ENCODE measurements at regions not wholly inside any gene's neighbourhood (a gene's known extent, or its start where the extent isn't known, plus 50 kb on each side); places are given as distances from the start of the nearest gene placed in this dataset.
"Not testable (repeated sequence)": the region's sequence is repeated elsewhere in the genome, so short reads cannot be mapped to it uniquely, and the experiment has no call there.

DNA sequence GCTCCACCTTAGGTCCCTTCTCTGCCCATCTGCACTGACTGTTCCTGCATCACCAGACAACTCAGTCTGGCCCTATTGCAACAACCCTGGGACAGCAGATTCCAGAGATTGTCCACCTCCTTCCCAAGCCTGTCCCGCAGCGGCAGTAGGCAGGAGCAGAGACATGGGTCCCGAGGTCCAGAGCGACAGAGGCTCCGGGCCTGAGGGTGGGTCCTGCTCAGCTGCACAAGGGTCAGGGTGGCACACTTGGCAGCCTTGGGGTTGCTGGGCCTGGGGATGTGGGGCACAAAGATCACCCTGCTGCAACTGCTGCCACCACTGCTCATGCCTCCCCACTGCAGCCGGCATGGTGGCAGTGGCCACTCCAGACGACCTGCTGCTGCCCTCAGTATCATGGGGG lies 674.5 kb downstream of the SH3BGRL start:
- no peak for TF ChIP-seq CTCF (IDR thresholded peaks at IDR 0.05; ENCODE audit: insufficient read depth, low read depth, low read length)
- no peak for DNase-seq (ENCODE audit: low read depth)
- H3K36me3 ChIP-seq (ENCODE audit: control insufficient read depth, insufficient read depth, low read length) = no peaks in the 10 kb centered on the region
- H3K27me3 ChIP-seq (ENCODE audit: control insufficient read depth, insufficient read depth, low read length) = no peaks in the 10 kb centered on the region
- H3K4me3 ChIP-seq (ENCODE audit: low read depth, low read length) = no peak overlapping the region
- POLR2A ChIA-PET = no interaction called here
- CTCF ChIA-PET = no interaction called here

DNA sequence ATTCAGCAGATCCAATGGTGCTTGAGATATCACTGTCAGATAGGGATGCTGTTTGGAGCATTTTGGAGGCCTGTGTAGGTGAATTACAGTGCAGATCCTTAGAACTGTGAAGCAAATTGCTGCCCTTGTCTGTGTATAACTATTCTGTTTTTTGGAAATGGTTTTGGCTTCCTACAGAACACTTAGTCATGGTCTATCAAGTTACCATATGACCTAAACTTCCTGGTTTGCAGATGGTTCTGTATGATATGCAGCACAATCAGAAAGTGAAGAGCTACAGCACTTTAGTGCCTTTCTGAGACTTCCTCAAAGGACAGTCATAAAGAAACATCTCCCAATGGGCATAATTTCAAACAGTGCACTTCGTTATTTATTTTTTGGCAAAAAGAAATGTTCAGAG lies 688.6 kb downstream of the SH3BGRL start:
- no peak overlapping the region for H3K4me3 ChIP-seq (ENCODE audit: low read depth, low read length)
- DNase-seq (ENCODE audit: low read depth) = no peak
- POLR2A ChIA-PET = no interaction called here
- TF ChIP-seq CTCF (IDR thresholded peaks at IDR 0.05; ENCODE audit: insufficient read depth, low read depth, low read length) = no peak
- CTCF ChIA-PET = no interaction called here
- H3K27me3 ChIP-seq (ENCODE audit: control insufficient read depth, insufficient read depth, low read length) = no peaks in the 10 kb centered on the region
- H3K36me3 ChIP-seq (ENCODE audit: control insufficient read depth, insufficient read depth, low read length) = no peaks in the 10 kb centered on the region

GRCh38 chrX:81900522-81900921 lies 698.6 kb downstream of the SH3BGRL start:
- Histone ChIP-seq H3K36me3 (ENCODE audit: control insufficient read depth, insufficient read depth, low read length) (no peaks in the 10 kb centered on the region), H3K27me3 (ENCODE audit: control insufficient read depth, insufficient read depth, low read length) (no peaks in the 10 kb centered on the region), H3K4me3 (ENCODE audit: low read depth, low read length) (no peak overlapping the region)
- ChIA-PET CTCF (no interaction called here), POLR2A (no interaction called here)
- TF ChIP-seq CTCF (IDR thresholded peaks at IDR 0.05; ENCODE audit: insufficient read depth, low read depth, low read length) = no peak
- DNase-seq (ENCODE audit: low read depth) = no peak

DNA sequence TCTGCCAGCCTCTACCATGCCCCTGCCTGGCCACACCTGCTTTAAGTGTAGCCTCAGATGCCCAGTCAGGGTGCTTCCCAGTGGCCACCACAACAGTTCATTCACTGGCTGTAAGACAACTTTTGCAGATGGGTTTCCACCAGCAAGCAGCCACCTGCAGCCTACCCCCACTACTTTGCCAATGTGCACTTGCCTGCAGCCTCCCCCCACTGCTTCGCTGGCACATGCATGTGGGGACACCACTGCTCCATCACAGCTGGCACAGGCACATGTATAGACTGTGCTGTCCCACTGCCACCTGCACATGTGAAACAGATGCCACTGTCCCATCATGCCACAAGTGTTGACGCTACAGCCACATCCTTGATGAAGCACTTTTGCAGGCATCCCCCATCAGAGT lies 723.9 kb downstream of the SH3BGRL start:
- H3K27me3 ChIP-seq (ENCODE audit: control insufficient read depth, insufficient read depth, low read length) = no peaks in the 10 kb centered on the region
- H3K4me3 ChIP-seq (ENCODE audit: low read depth, low read length) = no peak overlapping the region
- ChIA-PET POLR2A (no interaction called here), CTCF (no interaction called here)
- no peak for DNase-seq (ENCODE audit: low read depth)
- TF ChIP-seq CTCF (IDR thresholded peaks at IDR 0.05; ENCODE audit: insufficient read depth, low read depth, low read length) = no peak
- no peaks in the 10 kb centered on the region for H3K36me3 ChIP-seq (ENCODE audit: control insufficient read depth, insufficient read depth, low read length)

GRCh38 chrX:81945911-81946310 lies 744.0 kb downstream of the SH3BGRL start:
- H3K36me3 ChIP-seq (ENCODE audit: control insufficient read depth, insufficient read depth, low read length); DNase-seq (ENCODE audit: low read depth); H3K4me3 ChIP-seq (ENCODE audit: low read depth, low read length); H3K27me3 ChIP-seq (ENCODE audit: control insufficient read depth, insufficient read depth, low read length); POLR2A ChIA-PET; CTCF ChIA-PET: not testable (repeated sequence)

DNA sequence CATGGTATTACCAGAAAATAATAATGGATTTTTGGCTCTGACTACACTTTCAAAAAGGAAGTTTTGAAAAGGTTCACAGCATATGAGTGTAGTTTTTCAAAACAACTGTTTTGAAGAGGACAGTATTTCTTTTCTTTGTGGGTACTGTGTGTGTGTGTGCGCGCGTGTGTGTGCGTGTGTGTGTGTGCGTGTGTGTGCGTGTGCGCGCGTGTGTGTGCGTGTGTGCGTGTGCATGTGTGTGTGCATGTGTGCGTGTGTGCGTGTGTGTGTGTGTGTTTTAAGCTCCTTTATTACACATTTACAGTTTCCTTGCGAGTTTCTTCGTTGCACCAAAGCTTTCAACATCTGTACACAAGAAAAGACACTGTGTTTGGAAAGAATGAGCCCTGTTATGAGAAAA lies 755.4 kb downstream of the SH3BGRL start:
- POLR2A ChIA-PET = no interaction called here
- CTCF ChIA-PET = no interaction called here
- no peaks in the 10 kb centered on the region for H3K27me3 ChIP-seq (ENCODE audit: control insufficient read depth, insufficient read depth, low read length)
- no peak for TF ChIP-seq CTCF (IDR thresholded peaks at IDR 0.05; ENCODE audit: insufficient read depth, low read depth, low read length)
- no peaks in the 10 kb centered on the region for H3K36me3 ChIP-seq (ENCODE audit: control insufficient read depth, insufficient read depth, low read length)
- DNase-seq (ENCODE audit: low read depth) = no peak
- no peak overlapping the region for H3K4me3 ChIP-seq (ENCODE audit: low read depth, low read length)
